HG02885 (cell line): ENCODE measurements at regions not wholly inside any gene's neighbourhood (a gene's known extent, or its start where the extent isn't known, plus 50 kb on each side); places are given as distances from the start of the nearest gene placed in this dataset.

Source experiments
- ATAC-seq: cut with Tn5 transposase; IDR thresholded peaks from one replicate; pipeline ENCODE4 v1.9.1; 2021; ENCODE audit warnings: mild to moderate bottlenecking; ENCODE audit not compliant: unreplicated experiment, poor library complexity

- no peak for ATAC-seq
Observed at GRCh38 chr2:144285324-144285723, 234.6 kb downstream of the ZEB2 start.

DNA sequence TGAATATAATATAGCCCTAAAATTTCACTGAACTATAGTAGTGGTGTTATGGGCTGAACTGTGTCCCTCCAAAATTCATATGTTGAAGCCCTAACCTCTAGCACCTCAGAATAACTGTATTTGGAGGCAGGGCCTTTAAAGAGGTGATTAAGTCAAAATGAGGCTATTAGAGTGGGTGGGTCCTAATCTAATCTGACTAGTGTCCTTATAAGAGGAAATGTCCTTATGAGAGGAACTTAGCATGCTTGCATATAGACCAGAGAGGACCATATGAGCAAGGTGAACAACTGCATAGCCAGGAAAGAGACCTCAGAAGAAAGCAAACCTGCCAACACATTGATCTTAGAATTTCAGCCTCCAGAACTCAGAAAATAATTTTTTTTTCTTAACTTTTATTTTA is 238.4 kb downstream of the ZEB2 start:
- no peak for ATAC-seq

DNA sequence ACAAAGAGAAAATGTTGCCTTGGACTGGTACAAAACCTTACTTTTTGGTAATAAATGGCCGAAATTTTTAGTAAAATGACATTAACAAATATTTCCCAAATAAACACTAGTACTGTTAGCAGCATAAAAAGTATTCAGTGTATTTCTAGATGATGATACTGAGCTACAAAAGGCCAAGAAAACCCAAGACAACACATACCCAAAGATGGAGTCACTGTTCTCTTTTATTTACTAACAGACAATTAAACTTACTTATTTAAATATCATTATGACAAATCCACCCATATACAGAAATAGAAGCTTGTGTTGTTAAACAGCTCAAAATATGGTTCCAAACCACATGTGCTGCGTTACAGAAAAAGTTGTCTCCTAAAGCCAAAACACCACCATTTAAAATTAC is 239.9 kb downstream of the ZEB2 start:
- no peak for ATAC-seq

- ATAC-seq: no peak
Observed at GRCh38 chr2:144279165-144279564, 240.8 kb downstream of the ZEB2 start.

DNA sequence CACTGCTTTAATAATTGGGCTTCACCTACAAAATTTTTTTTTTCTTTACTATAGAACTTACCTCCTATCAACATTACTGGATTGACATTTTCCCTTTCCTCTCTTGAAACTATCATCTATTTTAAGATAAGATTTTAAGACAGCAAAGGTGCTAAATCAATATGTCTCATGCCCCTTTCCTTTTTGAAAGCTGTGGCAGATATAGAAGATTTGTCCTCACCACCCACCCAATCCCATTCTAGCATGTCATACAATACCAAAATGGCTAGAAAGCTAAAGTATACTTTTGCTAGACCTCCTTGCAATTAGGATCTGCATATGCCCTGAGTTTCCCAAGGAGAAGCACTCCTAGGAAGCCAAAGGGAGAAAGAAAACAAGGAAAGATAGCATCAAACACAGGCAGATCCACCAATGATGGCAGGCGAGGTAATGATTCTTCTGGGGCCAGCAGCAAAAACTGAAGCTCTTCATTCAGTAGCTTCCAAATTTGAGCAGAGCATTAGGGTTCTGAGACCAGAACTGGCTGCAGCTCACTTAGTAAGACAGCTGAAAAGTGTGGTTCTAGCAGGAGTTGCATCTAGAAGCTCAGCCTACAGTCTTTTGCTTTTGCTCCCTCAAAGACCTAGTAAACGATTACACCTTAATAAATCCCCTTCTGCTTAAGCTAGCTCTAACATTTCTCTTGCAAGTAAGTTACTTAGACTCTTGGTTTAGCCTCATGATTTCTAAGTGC is 242.1 kb downstream of the ZEB2 start:
- no peak for ATAC-seq

GRCh38 chr2:144275340-144275739 is 244.6 kb downstream of the ZEB2 start:
- ATAC-seq: no peak

- ATAC-seq: no peak
Observed at GRCh38 chr2:144274131-144274530, 245.8 kb downstream of the ZEB2 start.

DNA sequence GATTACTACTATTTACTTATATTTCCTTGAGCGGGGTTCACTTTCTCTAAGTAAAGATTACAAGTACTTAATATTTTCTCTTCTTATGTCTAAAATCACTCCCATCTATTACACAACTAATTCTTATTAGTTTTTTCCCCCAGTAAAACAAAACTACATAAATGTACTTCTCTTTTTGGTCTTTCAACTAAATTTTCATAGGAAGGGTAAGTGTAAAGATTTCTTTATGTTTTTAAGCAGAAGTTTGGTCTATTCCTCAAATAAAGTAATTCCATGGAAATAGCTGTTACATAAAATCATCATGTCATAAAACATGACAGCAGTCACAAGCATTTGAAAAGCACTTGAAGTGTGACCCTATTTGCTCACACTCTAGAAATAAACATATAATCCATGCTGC is 249.0 kb downstream of the ZEB2 start:
- no peak for ATAC-seq

DNA sequence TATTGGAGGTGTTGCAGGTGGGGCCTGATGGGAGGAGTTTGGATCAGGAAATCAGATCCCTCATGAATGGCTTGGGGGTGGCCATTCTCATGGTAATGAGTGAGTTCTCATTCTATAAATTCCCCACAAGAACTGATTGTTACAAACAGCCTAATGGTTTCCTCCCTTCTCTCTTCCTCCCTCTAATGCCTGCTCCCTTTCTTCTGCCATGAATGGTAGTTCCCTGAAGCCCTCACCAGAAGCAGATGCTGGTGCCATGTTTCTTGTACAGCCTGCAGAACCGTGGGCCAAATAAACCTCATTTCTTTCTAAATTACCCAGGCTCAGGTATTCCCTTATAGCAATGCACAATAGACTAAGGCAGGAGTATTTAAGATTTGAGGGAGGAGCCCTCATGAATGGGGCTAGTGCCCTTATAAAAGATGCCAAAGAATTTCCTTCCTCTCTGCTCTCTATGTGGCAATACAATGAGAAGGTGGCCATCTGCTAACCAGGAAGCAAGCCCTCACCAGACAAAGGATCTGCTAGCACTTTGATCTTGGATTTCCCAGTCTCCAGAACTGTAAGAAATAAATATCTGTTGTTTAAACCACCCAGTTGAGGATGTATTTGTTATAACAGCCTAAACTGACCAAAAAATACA is 251.8 kb downstream of the ZEB2 start:
- no peak for ATAC-seq

- peak; percentile 92 for ATAC-seq
Observed at GRCh38 chr2:144267239-144267638, 252.7 kb downstream of the ZEB2 start.

- ATAC-seq: no peak
Observed at GRCh38 chr2:144265654-144266053, 254.3 kb downstream of the ZEB2 start.

DNA sequence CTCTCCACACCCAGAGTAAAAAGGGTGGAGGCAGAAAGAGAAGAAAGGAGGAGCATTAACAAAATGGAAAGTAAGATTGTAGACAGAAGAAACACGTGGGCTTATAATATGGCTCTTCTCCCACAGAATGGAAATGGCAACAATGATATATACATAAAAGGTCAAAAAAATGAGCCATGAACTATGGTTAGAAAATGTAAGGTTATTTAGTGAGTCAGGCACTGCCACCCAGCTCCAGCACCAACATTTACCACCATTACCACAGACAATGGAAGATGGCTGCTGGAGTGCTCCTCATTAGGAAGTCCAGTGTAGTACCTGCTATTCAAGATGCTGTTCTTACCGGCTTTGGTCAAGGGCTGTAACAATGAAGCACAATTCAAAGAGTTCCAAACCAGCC is 258.0 kb downstream of the ZEB2 start:
- ATAC-seq: no peak

DNA sequence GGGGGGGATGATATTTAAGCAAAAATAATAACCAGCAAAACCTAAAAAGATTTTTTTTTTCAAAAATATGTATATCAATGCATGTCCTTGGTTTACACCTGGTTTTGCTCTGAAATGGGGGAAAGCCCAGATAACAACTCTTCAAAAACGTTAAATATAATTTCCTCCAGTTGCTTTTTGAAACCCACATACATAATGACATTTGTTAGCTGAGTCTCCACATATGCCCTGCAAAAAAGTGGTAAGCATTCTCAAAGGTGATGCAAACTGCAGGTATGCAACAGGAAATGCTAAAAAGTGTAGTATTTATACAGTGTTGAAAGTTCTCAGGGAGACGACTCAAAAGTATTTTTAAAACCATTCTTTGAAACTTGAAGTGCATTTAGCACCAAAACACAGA is 258.6 kb downstream of the ZEB2 start:
- ATAC-seq: no peak

DNA sequence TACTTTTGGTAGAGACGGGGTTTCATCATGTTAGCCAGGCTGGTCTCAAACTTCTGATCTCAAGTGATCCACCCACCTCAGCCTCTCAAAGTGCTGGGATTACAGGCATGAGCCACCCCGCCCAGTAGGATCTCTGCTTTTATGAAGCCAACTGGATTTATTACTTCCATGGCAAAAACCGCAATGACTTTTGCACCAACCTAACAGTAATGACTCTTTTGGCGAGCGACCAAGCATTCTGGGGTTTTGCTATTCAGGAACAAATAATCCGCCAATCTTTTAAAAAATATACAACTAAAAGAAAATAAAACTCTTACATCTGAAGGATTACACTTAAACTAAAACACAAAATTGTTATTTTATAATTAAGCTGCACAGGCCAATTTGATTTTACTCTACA is 260.6 kb downstream of the ZEB2 start:
- ATAC-seq: no peak

GRCh38 chr2:144258154-144258553 is 261.8 kb downstream of the ZEB2 start:
- ATAC-seq: no peak

- ATAC-seq: no peak
Observed at GRCh38 chr2:144256996-144257707, 262.8 kb downstream of the ZEB2 start.

GRCh38 chr2:144254342-144255235 is 265.3 kb downstream of the ZEB2 start:
- ATAC-seq: no peak

DNA sequence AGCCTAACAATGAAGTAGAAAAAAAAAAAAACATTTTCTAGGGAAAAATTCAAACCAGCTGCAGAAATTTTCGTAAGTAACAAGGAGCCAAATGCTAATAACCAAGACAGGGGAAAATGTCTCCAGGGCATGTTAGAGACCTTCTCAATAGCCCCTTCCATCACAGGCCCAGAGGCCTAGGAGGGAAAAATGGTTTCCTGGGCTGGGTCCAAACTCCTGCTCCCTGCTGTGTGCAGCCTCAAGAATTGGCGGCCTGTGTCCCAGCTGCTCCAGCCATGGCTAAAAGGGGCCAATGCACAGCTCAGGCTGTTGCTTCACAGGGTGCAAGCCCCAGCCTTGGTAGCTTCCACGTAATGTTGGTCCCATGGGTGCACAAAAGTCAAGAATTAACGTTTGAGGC is 266.2 kb downstream of the ZEB2 start:
- ATAC-seq: no peak

- ATAC-seq: no peak
Observed at GRCh38 chr2:144252694-144253093, 267.2 kb downstream of the ZEB2 start.

DNA sequence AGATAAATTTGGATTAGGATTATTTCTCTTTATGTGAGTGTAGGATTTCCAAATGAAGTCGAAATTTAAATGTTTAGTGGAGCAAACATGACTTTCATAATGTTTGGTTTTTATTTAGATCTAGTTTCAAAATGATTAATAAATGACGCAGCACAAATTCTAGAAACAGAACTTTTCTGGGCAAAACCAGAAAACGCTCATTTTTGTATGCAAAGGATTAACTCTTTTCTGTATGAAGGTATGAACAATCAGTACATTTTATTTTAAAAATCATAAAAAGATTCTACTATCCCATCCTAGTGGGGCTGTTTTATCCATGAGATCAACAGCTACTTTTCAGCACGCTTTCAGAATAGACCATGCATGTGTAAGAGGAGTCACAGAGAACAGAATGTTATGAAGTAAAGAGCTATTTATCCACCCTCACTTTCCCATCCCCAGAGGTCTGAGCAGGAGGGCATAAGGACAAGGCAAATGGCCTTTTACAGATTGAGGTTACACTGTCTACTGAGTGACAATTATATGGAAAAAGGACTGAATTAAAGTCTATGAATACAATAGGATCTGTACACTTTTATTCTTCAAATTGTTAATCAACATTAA is 270.8 kb downstream of the ZEB2 start:
- peak; percentile 49 for ATAC-seq
